HL-60/S4 treated with phorbol 12-myristate 13-acetate at 8.2 ng/mL for 4 days and 3 days (cell line): ENCODE measurements at regions not wholly inside any gene's neighbourhood (a gene's known extent, or its start where the extent isn't known, plus 50 kb on each side); places are given as distances from the start of the nearest gene placed in this dataset.

Experiments
- in situ Hi-C: fragments of 300-500 bp; cut with MboI; formaldehyde crosslinking; loops from 2 replicates; pipeline ENCODE4 v1.15.0; 2022; ENCODE audit warnings: low sequenced_read_pairs

DNA sequence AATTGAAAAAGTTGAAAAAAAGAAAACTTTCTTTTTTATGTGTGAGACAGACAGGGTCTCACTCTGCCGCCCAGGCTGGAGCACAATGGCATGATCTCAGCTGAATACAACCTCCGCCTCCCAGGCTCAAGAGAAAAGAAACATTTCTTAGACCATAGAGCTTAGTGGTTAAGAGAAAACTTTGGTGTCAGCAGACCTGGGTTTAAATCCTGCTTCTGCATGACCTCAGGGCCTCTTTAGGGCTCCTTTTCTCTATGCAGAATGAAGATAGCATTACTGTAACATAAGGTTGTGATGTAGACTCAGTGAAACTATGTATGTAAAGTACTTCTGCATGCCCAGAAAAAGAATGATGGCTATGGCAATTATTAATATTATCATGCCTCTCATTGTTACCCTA is 104.7 kb upstream of the NUDT4 start:
- in situ Hi-C loops = no loop called here

DNA sequence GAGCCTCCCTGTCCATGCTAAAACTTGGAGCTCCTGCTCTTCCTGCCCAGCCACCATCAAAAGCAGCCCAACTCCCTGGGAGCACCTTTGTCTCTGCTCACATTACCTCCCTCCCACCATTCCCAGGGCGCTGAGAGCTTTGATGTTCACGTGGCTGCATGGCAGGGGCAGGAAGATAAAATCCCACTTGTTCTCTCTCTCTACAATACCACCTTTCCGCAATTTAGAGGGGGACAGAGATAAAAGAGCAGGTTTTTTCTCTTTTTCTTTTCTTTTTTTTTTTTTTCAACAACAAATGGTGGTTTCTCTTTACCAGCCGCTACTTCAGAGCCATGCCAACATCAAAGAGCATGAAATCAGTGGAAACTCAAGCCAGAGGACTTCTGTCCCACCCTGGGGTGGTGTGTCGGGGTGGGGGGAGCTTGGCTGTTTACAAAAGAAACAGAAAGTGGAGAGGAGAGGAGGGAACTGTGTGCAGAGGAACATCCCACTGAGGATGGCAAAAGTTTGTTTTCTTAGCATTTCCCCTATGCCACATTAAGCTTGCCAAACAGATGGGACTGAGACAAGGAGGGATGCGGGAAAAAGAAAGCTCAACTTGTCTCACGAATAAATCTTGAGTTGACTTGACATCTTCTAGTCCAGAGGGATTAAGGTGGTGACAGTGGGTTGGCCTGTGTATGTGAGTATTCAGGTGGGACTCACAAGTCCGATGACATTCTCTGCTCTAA is 103.7 kb upstream of the NUDT4 start:
- in situ Hi-C loops = no loop called here

DNA sequence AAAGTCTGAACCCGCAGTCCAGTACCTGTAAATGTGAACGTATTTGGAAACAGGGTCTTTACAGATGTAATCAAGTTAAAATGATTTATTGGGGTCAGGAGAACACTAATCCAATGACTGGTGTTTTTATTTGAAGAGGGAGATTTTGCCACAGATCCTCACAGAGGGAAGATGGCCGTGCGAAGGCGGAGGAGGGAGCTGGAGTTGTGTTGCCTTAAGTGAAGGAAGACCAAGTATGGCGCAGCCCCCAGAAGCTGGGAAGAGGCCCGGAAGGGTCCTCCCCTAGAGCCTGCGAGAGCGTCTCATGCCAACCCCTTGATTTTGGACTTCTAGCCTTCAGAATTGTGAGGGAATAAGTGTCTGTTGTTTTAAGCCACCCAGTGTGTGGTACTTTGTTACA is 102.8 kb upstream of the NUDT4 start:
- in situ Hi-C loops = no loop called here

DNA sequence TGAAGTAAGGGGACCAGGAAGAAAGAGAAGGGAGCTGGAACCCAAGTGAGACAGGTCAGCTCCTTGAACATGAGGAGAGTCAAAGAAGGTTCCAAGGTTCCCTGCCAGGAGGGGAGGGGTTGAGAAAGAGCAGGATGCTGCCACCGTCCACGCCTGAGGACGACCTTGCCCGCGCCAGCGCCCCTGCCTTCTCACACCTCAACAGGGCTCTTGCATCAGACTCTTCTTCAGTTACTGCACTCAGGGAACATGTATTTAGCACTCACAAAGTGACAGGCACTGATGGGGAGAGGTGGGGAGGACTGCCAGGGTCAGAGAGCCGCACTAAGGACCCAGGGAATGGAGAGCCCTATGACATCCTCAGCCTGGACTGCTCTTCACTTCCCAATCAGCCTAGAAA is 102.1 kb upstream of the NUDT4 start:
- in situ Hi-C loops = no loop called here

DNA sequence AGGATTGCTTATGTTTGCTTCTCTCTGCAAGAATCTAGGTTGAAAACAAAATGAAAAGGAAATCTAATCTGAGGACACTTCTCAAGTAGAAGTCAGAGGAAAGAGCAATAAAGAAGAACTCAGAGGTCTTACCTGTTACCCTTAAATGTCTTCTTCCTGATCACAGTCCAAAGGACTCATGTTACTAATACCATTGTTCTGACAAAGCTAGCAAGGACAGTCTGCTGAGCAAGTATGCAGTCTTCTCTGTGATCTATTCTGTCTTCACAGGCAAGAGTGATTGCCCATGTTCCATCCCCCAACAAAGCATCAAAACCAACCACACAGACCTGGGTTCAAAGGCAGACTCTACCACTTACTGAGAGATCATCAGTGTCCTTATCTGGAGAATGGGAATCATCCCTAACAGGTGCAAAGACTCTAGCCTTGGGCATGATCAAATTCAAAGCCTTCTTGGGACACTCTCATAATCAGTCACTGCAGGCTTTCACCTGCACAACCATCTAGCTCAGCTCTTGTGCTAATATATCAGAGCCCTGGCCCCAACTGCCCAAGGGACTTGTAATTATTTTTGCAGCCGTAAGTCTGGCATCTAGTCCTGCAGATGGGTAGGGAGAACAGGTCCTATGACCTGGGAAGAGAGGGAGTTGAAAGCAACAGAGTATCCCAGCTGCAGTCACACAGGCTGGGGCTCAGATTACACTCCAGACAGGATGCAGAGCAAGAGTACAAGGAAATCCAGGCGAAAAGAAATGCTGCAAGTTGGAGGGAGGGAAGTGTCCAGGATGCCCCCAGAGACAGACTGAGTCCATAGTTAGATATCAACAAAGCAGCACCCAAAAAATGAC is 97.9 kb upstream of the NUDT4 start:
- in situ Hi-C loops = no loop called here

DNA sequence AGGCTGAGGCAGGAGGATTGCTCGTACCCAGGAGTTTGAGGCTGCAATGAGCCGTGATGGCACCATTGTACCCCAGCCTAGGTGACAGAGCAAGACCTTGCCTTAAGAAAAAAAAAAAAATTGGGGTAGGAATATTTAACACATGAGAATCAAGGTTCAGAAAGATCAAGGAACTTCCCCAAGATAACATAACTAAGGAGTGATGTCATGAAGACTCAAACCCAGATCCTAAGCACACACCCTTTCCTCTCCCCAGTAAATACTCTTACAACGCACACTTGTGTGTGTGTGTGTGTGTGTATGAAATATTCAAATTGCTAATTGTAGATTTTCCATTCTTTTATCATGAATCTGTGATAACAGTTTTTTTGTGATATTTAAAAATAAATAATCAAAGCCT is 90.6 kb upstream of the NUDT4 start:
- in situ Hi-C loops = no loop called here

DNA sequence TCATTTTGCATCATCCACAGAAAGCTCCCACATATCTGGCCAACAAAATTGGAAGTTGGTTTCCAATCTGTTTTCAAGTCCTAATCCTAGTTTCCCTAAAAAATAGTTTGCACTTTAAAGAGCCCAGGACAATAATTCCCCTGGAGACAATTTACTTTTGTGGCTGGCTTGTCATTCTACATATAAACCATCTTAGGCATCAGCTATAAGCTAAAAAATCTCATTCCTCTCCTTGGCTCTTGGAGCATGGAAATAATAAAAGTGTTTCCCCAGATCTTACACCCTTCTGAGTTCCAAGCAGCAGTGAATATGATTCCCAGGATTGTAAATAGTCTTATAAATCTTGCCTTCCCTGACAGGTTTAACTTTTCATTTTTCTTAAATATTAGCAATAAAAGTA is 89.1 kb upstream of the NUDT4 start:
- in situ Hi-C loops = no loop called here

DNA sequence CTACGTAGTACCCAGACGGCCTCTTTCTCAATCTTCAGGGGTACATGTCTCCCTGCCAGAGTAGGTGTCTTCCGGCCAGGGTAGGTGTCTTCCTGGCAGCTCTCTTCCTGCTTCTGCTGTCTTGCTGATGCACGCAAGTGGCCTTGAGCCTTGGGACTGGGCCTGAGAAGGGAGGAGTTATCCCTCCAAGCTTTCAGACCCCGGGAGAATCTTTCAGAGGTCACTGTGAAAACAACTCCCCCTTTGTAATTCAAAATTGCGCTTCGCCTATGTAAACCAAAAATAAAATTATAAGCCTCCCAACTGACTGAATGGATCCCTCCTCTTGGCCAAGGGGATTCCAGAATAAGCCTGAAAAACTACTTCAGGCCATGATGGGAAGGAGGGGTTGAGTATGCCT is 87.3 kb upstream of the NUDT4 start:
- in situ Hi-C loops = no loop called here

DNA sequence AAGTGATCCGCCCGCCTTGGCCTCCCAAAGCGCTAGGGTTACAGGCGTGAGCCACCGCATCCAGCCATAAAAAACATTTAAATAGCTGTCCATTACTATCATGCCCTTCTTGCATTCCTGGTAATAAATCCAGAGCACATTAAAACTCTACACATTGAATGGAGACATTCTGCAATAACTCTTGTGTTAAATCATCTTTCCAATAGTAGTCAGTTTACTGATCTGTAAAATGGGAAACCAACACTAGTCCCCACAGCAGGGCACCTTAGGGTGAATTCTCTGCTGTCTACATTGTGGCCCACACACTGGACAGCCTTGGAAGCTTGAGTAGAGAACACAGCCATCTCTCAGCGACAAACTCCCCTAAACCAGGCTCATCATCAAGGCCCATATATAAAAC is 85.5 kb upstream of the NUDT4 start:
- in situ Hi-C loops = no loop called here

DNA sequence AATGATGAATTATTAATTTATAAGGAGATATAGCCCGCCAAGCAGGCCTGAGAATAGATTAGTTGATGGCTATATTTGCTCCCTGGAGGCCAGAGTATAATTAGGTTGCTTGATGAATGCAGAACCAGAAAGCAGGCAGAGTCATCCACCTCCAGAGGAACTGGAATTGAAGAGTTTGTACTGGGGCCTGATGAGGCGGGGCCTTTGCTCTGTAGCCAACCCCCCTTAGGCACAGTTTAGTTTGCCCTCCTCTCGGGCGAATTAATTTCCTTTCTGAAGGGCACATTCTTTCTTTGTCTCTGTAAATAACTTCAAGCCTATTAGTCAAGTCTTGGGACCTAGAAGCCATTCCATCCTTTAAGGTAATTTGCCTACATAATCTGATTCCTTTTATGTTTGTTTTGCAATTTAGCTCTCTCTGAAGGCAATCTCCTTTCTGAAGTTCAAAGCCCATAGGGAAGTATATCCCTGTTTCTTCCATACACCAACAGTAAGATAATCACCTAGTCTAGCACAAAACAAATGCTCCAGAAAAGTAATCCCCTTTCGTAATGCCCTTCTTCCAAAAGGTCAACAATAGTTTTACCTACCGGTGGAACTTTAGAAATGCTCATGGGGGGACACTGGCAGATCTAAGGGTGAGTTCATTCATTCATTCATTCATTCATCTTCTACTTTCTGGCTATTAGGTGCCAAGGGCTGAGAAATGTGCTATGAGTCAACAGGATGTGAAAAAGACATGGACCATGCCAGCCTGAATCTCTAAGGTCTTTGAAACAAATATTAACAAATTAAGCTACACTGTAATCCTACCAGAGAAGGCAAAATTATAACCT is 84.8 kb upstream of the NUDT4 start:
- in situ Hi-C loops = no loop called here

DNA sequence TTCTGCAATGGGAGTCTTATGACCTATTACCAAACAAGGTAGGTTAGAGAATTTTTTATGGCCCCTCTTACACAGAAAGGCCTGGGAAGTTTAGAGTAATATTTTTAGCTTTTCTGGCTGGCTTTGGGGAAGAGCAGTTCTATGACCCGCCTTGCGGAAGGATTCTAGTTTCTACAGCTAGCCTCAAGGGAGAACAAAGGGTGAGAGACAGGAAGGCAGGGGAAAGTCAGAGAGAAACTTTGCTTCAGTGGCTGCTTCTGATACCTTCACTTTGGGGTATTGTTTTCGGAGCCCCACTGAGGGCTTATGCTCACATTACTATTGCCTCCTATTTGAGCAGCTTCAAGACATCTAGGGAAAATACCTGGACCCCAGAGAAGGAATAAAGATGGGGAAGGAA is 80.7 kb upstream of the NUDT4 start:
- in situ Hi-C loops = no loop called here

DNA sequence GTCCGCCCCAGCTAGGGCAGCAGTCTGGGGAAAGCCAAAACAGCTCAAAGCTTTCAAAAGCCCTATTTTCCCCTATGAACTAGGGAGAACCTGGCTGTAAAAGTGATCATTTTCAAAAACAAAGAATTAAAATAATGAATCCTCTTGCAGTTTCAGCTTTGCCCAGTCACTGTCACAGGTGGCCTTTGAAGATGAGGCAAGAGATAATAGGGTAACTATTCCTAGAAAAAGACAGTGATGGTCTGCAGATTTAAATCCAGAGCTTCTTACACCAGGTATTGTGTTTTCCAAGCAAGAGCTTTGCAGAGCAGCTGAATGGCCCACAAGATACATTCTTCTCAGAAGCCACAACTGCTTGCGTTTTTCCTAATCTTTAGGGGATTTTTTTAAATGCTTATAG is 80.2 kb upstream of the NUDT4 start:
- in situ Hi-C loops = no loop called here

DNA sequence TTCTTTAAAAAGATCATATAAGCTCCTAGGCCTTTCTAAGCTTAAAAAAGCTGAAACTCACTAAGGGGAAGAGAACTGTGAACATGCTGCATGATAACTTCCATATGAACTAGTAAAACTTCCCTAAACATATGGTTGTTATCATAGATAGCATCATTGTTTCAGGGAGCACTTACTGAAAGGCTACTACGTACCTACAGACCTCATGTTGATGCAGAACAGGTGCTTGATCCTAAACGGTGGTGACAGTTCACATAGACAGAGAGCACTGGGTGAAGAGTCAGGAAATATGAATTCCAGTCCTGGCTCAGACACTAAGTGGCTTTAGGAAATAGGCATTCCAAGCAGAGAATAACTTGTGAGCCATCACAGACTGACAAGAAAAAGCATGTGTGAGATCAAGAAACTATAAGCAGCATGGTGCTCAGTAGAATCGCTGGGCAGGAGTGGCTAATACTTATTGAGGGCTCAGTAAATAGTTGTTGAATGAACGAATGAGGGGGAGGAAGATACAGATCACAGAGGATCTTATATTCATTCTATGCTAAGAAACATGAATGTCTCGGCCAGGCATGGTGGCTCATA is 78.4 kb upstream of the NUDT4 start:
- in situ Hi-C loops = no loop called here

DNA sequence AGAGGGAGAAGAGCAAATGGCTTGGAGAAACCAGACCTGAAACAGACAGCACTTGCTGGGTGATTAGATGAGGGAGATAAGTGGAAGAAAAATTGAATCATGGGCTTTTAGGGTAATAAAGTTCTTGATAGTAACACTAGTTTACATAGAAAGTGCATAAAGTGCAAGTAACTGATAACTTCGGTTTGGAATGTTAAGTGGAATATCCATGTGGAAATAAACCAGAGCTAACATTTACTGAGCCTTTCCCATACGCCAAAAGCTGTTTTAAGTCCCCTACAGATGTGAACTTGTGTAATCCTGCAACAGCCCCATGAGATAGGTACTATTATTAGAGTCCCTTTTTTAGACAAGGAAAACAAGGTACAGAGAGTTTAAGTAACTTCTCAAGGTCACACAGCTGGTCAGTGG is 77.1 kb upstream of the NUDT4 start:
- in situ Hi-C loops = no loop called here

DNA sequence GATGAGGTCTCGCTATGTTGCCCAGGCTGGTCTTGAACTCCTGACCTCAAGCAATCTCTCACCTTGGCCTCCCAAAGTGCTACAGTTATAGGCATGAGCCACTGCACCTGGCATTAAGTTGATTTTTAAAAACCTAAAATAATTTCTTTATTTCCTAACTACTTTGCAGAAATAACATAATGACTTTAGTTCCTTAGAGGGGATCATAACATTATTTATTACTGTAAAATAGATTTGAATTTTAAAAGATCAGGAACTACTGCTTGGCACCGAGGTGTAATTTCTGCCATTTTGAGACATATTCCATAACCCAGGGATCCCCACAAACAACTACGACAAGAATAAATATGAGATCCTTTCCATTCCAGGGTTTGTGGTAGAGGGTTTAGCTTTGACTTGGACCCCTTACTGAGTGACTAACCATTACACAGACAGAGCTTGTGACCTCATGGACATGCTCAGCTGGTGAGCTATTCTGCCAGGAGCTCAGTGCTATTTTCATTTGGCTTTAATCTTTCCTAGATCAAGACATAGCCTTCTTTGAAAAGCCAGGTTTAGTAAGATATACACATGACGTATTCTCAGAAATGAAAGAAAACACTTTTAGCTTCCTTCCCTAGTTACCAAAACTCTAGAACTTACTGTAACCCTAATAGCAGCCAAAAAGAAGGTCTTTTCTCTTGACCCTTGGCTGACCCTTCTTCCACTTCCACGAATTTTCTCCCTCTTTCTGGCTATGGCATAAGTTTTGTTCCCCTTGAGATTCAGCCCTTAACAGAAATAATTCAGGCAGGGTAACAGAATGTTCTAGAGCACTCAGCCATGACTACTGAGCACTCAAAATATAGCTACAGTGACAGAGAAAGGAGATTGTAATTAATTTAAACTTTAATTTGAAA is 75.1 kb upstream of the NUDT4 start:
- in situ Hi-C loops = no loop called here

DNA sequence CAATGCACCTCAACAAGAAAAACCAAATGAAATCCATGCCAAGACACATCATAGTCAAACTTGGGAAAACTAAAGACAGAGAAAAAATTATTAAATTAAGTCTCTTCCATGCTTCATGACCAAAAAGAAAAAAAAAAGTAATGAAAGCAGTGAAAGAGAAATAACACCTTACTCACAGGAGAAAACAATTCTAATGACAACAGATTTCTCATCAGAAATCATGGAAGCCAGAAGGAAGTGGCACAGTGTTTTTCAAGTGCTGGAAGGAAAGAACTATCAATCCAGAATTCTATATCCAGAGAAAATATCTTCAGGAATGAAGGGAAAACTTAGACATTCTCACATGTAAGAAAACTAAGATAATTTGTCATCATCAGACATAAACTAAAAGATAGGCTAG is 71.1 kb upstream of the NUDT4 start:
- in situ Hi-C loops = no loop called here

DNA sequence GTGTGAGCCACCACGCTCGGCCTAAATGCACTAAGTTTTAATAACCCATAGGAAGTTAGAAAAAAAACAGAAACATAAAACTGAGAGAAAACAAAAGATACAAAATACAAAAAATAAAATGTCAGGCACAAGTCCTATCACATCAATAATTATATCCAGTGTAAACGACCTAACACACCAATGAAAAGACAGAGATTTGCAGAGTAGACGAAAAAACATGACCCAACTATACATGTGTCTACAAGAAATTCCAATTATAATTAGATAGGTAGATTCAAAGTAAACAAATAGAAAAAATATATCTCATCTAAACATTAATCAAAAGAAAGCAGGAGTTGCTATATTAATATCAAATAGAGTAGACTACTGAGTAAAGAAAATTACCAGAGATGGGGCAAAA is 69.4 kb upstream of the NUDT4 start:
- in situ Hi-C loops = no loop called here

DNA sequence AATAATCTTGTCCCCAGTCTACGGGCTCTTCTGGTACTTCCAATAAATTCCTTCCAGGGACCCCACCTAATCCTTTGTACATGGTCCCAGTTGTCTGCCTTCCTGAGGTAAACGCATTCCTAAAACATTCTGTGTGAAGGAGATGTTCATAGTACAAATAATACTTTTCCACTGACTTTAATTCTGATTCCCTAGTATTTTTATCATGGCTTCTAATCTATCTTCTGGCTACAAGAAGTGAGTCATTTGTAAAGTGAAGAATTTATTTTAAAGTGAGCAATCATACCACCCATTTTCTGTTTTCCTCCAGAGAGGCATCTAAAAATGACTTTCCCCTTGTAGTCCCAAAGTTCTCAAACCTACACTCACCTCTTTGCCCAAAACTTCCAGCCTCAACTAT is 65.9 kb upstream of the NUDT4 start:
- in situ Hi-C loops = no loop called here

DNA sequence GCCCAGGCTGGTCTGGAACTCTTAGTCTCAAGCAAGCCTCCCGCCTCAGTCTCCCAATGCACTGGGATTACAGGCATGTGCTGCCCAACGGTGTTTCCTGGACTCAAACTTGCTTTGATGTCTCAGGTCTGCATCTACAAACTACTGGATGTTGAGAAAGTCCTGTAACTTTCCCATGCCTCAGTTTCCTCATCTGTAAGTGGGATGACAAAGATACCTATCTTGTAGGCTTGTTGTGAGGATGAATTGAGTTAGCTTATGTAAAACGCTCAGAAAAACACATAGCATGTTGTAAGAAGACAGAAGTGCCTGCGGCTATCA is 63.6 kb upstream of the NUDT4 start:
- in situ Hi-C loops = no loop called here

DNA sequence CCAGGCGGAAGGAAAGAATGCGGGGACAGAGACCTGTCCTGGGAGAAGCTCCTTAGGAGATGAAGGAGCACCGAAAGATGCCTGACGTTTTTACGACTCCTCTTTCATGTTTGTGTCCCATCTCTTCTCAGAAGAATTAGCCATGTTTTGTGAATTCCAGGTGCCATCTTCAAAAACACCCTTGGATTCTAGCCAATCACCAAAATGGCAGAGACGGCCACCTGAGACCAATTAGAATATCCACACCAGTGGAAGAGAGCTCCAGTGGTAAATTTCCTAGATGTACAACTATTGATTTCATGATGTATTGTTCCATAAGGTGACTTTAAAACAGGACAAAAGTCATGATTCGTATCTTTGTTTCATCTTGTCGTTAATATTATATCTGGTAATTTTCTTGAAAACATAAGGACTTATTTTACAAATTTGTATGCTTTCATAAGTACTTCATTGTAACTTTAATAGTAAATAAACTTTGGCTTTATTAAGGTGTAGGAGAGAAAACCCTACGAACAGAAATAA is 62.3 kb upstream of the NUDT4 start:
- in situ Hi-C loops = no loop called here
